ENCODE measurements at regions not wholly inside any gene's neighbourhood (a gene's known extent, or its start where the extent isn't known, plus 50 kb on each side); places are given as distances from the start of the nearest gene placed in this dataset.

GRCh38 chr4:43456383-43456782 lies 563.9 kb downstream of the GRXCR1 start:
- TF ChIP-seq, protein P1, sequence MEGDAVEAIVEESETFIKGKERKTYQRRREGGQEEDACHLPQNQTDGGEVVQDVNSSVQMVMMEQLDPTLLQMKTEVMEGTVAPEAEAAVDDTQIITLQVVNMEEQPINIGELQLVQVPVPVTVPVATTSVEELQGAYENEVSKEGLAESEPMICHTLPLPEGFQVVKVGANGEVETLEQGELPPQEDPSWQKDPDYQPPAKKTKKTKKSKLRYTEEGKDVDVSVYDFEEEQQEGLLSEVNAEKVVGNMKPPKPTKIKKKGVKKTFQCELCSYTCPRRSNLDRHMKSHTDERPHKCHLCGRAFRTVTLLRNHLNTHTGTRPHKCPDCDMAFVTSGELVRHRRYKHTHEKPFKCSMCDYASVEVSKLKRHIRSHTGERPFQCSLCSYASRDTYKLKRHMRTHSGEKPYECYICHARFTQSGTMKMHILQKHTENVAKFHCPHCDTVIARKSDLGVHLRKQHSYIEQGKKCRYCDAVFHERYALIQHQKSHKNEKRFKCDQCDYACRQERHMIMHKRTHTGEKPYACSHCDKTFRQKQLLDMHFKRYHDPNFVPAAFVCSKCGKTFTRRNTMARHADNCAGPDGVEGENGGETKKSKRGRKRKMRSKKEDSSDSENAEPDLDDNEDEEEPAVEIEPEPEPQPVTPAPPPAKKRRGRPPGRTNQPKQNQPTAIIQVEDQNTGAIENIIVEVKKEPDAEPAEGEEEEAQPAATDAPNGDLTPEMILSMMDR (IDR thresholded peaks at IDR 0.05; ENCODE audit: poor library complexity) = no peak
- TF ChIP-seq EZH2 (IDR thresholded peaks at IDR 0.05; ENCODE audit: borderline replicate concordance) (no peak), EZH2phosphoT487 (IDR thresholded peaks at IDR 0.05; ENCODE audit: low read depth, severe bottlenecking, unreplicated experiment) (no peak)
